HCT116 (cell line): ENCODE measurements at regions not wholly inside any gene's neighbourhood (a gene's known extent, or its start where the extent isn't known, plus 50 kb on each side); places are given as distances from the start of the nearest gene placed in this dataset.

Experiments used
- ATAC-seq: fragments of 200-7000 bp; cut with Tn5 transposase; 2 replicates; pipeline ENCODE4 v1.9.1; 2020; ENCODE audit warnings: mild to moderate bottlenecking, moderate library complexity
- BruUV-seq: library from RNA; stranded (reverse); fragments of 400-500 nt; replicated peaks from 2 replicates; lab custom pipeline; 2021; lab: Mats Ljungman, UMichigan
- CTCF ChIA-PET: fragments of 300-600 bp; sonication (Branson Sonifier 250); formaldehyde crosslinking; loops from one replicate; lab custom pipeline; 2021; ENCODE audit warnings: antibody characterized with exemption; lab: Charles Lee
- POLR2A ChIA-PET: fragments of 300-600, 350-600 bp; sonication (Branson Sonifier 250); formaldehyde crosslinking; loops from one replicate; lab custom pipeline; 2021; ENCODE audit warnings: antibody characterized with exemption; lab: Charles Lee
- RAD21 ChIA-PET, 2 experiments: fragments of 300-600 bp; sonication (Branson Sonifier 250); formaldehyde crosslinking; loops; one replicate each; lab custom pipeline; 2023; ENCODE audit warnings: low total read pairs in 2 of 2; ENCODE audit not compliant: uncharacterized antibody in 2 of 2, unreplicated experiment in 2 of 2, low non-redundant PET in 1 of 2; lab: Charles Lee
- DNase-seq: peaks from one replicate; pipeline ENCODE4 v3.0.0-alpha.2; 2010; ENCODE audit warnings: low read depth, low spot score
- H2AFZ ChIP-seq: fragments of 200-600 bp; shearing (Covaris generic), sonication (generic); 2 replicates; pipeline ENCODE4 v1.6.1; 2017; ENCODE audit warnings: low read depth, mixed run types, mixed read lengths, antibody characterized with exemption, low read length; ENCODE audit not compliant: poor library complexity, severe bottlenecking
- H3K27ac ChIP-seq: 2 replicates; pipeline ENCODE4 v1.5.1; 2012; ENCODE audit warnings: low read depth, low read length
- H3K27me3 ChIP-seq: fragments of 200-600 bp; sonication (generic); 2 replicates; pipeline ENCODE4 v1.6.1; 2016; ENCODE audit warnings: mixed run types, low read length, mixed read lengths; ENCODE audit not compliant: insufficient read depth
- H3K36me3 ChIP-seq, 2 experiments: fragments of 200-500 bp in 1 of 2; fragments of 200-600 bp in 1 of 2; sonication (Bioruptor generic) in 1 of 2; sonication (generic) in 1 of 2; 2 replicates each; pipeline versions ENCODE4 v1.5.1 to v1.6.1; 2014 to 2016; ENCODE audit warnings: low read length in 2 of 2, inconsistent platforms in 1 of 2, mixed read lengths in 1 of 2, mixed run types in 1 of 2; ENCODE audit not compliant: insufficient read depth in 2 of 2, control insufficient read depth in 1 of 2
- H3K4me1 ChIP-seq, 2 experiments: fragments of 200-600 bp in 1 of 2; sonication (generic) in 1 of 2; 2 replicates each; pipeline versions ENCODE4 v1.5.1 to v1.6.1; 2012 to 2017; ENCODE audit warnings: low read length in 2 of 2, inconsistent platforms in 1 of 2, mild to moderate bottlenecking in 1 of 2, mixed read lengths in 1 of 2, mixed run types in 1 of 2, moderate library complexity in 1 of 2; ENCODE audit not compliant: insufficient read depth in 2 of 2, control insufficient read depth in 1 of 2
- H3K4me2 ChIP-seq: fragments of 200-600 bp; sonication (generic); 2 replicates; pipeline ENCODE4 v1.6.1; 2017; ENCODE audit warnings: mixed run types, low read length, mixed read lengths
- H3K4me3 ChIP-seq, 2 experiments: fragments of 200-600 bp in 1 of 2; sonication (generic) in 1 of 2; replicated peaks in 1 of 2; 2 replicates each; pipeline ENCODE4 v1.5.1; 2011 to 2016; ENCODE audit warnings: low read length in 2 of 2, control low read depth in 1 of 2, low read depth in 1 of 2, mild to moderate bottlenecking in 1 of 2, mixed read lengths in 1 of 2, mixed run types in 1 of 2
- H3K79me2 ChIP-seq: fragments of 200-600 bp; sonication (generic); 2 replicates; pipeline ENCODE4 v1.6.1; 2017; ENCODE audit warnings: mild to moderate bottlenecking, mixed run types, low read length, moderate library complexity, mixed read lengths; ENCODE audit not compliant: insufficient read depth
- H3K9ac ChIP-seq: fragments of 200-600 bp; sonication (generic); 2 replicates; pipeline ENCODE4 v1.6.1; 2016; ENCODE audit warnings: low read length, mixed read lengths
- H3K9me2 ChIP-seq: fragments of 200-600 bp; sonication (generic), shearing (Covaris generic); 2 replicates; pipeline ENCODE4 v1.6.1; 2017; ENCODE audit warnings: mixed run types, mild to moderate bottlenecking, moderate library complexity; ENCODE audit not compliant: insufficient read depth
- H3K9me3 ChIP-seq, 2 experiments: fragments of 200-500 bp in 1 of 2; fragments of 200-600 bp in 1 of 2; sonication (Bioruptor generic) in 1 of 2; sonication (generic) in 1 of 2; 2 replicates each; pipeline ENCODE4 v1.6.1; 2014 to 2017; ENCODE audit warnings: low read length in 2 of 2, mixed read lengths in 2 of 2, inconsistent platforms in 1 of 2, low read depth in 1 of 2, mild to moderate bottlenecking in 1 of 2, mixed run types in 1 of 2, moderate library complexity in 1 of 2; ENCODE audit not compliant: control insufficient read depth in 1 of 2, insufficient read depth in 1 of 2
- H4K20me1 ChIP-seq: fragments of 200-600 bp; sonication (generic), shearing (Covaris generic); 2 replicates; pipeline ENCODE4 v1.6.1; 2017; ENCODE audit warnings: mixed run types, mild to moderate bottlenecking, moderate library complexity; ENCODE audit not compliant: insufficient read depth
- CBX3 ChIP-seq: IDR thresholded peaks from 2 replicates; pipeline ENCODE4 v1.6.1; 2012; ENCODE audit warnings: low read depth
- EGR1 ChIP-seq: IDR thresholded peaks from 2 replicates; pipeline ENCODE4 v1.6.1; 2012; ENCODE audit warnings: low read depth
- ELF1 ChIP-seq: IDR thresholded peaks from 2 replicates; pipeline ENCODE4 v1.6.1; 2012; ENCODE audit warnings: low read depth, borderline replicate concordance
- EZH2 ChIP-seq: fragments of 200-600 bp; sonication (generic); IDR thresholded peaks from 2 replicates; pipeline ENCODE4 v1.6.1; 2017; ENCODE audit warnings: antibody characterized with exemption, mixed run types
- EZH2phosphoT487 ChIP-seq: fragments of 200-600 bp; IDR thresholded peaks from 2 replicates; pipeline ENCODE4 v1.6.1; 2018; ENCODE audit warnings: antibody characterized with exemption, borderline replicate concordance
- FOSL1 ChIP-seq: IDR thresholded peaks from 2 replicates; pipeline ENCODE4 v1.6.1; 2012; ENCODE audit warnings: low read depth
- POLR2AphosphoS5 ChIP-seq: IDR thresholded peaks from 2 replicates; pipeline ENCODE4 v1.6.1; 2011; ENCODE audit warnings: mild to moderate bottlenecking, low read depth, low read length, moderate library complexity
- REST ChIP-seq: IDR thresholded peaks from 2 replicates; pipeline ENCODE4 v1.6.1; 2012; ENCODE audit warnings: low read depth
- SRF ChIP-seq: IDR thresholded peaks from 2 replicates; pipeline ENCODE4 v1.6.1; 2012; ENCODE audit warnings: low read depth
- TCF7L2 ChIP-seq: IDR thresholded peaks from 2 replicates; pipeline ENCODE4 v1.7.0; 2011; ENCODE audit warnings: borderline replicate concordance, inconsistent platforms; ENCODE audit not compliant: insufficient read depth, insufficient read length; ENCODE audit errors: extremely low read depth
- YY1 ChIP-seq: IDR thresholded peaks from 2 replicates; pipeline ENCODE4 v1.6.1; 2011; ENCODE audit warnings: low read length, low read depth, moderate library complexity, mild to moderate bottlenecking; ENCODE audit not compliant: insufficient replicate concordance; ENCODE audit errors: extremely low read depth
- ZFX ChIP-seq: fragments of 450-650 bp; IDR thresholded peaks from 2 replicates; pipeline ENCODE4 v1.6.1; 2017
- ZNF274 ChIP-seq: fragments of 200-500 bp; sonication (Bioruptor generic); IDR thresholded peaks from 2 replicates; pipeline ENCODE4 v1.6.1; 2014; ENCODE audit warnings: mild to moderate bottlenecking, low read depth, low read length, inconsistent platforms
- intact Hi-C: fragments of 100-400 bp; cut with micrococcal nuclease; formaldehyde crosslinking; loops from 2 replicates; pipeline ENCODE4 v1.10.0; 2022
- TF ChIP-seq, protein P1 (sequence below): IDR thresholded peaks from 2 replicates; pipeline ENCODE4 v1.6.1; 2011; ENCODE audit warnings: mild to moderate bottlenecking, low read length, moderate library complexity; ENCODE audit not compliant: insufficient replicate concordance; ENCODE audit errors: extremely low read depth
- TF ChIP-seq, protein P2 (sequence below), 3 experiments: fragments of 200-600 bp in 1 of 3; sonication (generic) in 1 of 3; IDR thresholded peaks in 2 of 3; conservative IDR thresholded peaks in 1 of 3; 2 replicates each; pipeline ENCODE4 v1.5.1; 2012 to 2017; ENCODE audit warnings: low read depth in 2 of 3, low read length in 2 of 3, antibody characterized with exemption in 1 of 3, borderline replicate concordance in 1 of 3, control low read depth in 1 of 3, mild to moderate bottlenecking in 1 of 3, mixed read lengths in 1 of 3, mixed run types in 1 of 3, moderate library complexity in 1 of 3; ENCODE audit not compliant: insufficient read depth in 1 of 3

GRCh38 chr4:8526363-8526855, 53.8 kb upstream of the GPR78 start:
- Histone ChIP-seq H3K9me3 (peaks cover 0 to 5% of the 10 kb centered on the region in 2 experiments; a peak in 1 of 4 replicates), H3K4me3 (no peak overlapping the region), H3K36me3 (no peaks in the 10 kb centered on the region), H3K4me2 (no peak overlapping the region), H3K9ac (no peak overlapping the region), H3K9me2 (no peaks in the 10 kb centered on the region), H3K79me2 (no peaks in the 10 kb centered on the region), H2AFZ (no peak overlapping the region), H3K4me1 (no peaks in the 10 kb centered on the region), H4K20me1 (no peaks in the 10 kb centered on the region), H3K27ac (no peak overlapping the region), H3K27me3 (no peaks in the 10 kb centered on the region)
- intact Hi-C loops, result no loop called here
- no peak for DNase-seq
- ChIA-PET POLR2A (interaction anchor here (1.2 kb wide), 1 partner anchor 11 kb away, joined by 4 read pairs; no protein-coding TSS in a partner anchor), RAD21 (no interaction called here), CTCF (no interaction called here)
- TF ChIP-seq CBX3, result no peak
- no peak for TF ChIP-seq POLR2AphosphoS5
- no peak for TF ChIP-seq ZFX
- TF ChIP-seq EGR1, result no peak
- TF ChIP-seq YY1, result no peak
- no peak for TF ChIP-seq FOSL1
- no peak for TF ChIP-seq REST
- TF ChIP-seq ZNF274, result no peak
- TF ChIP-seq, protein P1, sequence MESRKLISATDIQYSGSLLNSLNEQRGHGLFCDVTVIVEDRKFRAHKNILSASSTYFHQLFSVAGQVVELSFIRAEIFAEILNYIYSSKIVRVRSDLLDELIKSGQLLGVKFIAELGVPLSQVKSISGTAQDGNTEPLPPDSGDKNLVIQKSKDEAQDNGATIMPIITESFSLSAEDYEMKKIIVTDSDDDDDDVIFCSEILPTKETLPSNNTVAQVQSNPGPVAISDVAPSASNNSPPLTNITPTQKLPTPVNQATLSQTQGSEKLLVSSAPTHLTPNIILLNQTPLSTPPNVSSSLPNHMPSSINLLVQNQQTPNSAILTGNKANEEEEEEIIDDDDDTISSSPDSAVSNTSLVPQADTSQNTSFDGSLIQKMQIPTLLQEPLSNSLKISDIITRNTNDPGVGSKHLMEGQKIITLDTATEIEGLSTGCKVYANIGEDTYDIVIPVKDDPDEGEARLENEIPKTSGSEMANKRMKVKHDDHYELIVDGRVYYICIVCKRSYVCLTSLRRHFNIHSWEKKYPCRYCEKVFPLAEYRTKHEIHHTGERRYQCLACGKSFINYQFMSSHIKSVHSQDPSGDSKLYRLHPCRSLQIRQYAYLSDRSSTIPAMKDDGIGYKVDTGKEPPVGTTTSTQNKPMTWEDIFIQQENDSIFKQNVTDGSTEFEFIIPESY, result no peak
- TF ChIP-seq, protein P2, sequence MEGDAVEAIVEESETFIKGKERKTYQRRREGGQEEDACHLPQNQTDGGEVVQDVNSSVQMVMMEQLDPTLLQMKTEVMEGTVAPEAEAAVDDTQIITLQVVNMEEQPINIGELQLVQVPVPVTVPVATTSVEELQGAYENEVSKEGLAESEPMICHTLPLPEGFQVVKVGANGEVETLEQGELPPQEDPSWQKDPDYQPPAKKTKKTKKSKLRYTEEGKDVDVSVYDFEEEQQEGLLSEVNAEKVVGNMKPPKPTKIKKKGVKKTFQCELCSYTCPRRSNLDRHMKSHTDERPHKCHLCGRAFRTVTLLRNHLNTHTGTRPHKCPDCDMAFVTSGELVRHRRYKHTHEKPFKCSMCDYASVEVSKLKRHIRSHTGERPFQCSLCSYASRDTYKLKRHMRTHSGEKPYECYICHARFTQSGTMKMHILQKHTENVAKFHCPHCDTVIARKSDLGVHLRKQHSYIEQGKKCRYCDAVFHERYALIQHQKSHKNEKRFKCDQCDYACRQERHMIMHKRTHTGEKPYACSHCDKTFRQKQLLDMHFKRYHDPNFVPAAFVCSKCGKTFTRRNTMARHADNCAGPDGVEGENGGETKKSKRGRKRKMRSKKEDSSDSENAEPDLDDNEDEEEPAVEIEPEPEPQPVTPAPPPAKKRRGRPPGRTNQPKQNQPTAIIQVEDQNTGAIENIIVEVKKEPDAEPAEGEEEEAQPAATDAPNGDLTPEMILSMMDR (IDR thresholded peaks at IDR 0.05 in 2 of 3, conservative IDR thresholded peaks at IDR 0.05 in 1 of 3; ENCODE audit: borderline replicate concordance in 1 of 3, insufficient read depth in 1 of 3, low read depth in 2 of 3, low read length in 2 of 3), result no peak
- no peak for TF ChIP-seq EZH2phosphoT487
- TF ChIP-seq TCF7L2, result no peak
- no peak for TF ChIP-seq EZH2
- TF ChIP-seq SRF, result no peak
- TF ChIP-seq ELF1, result no peak
- no TSS peak for BruUV-seq
- no peak for ATAC-seq
